B cell (primary cell): ENCODE measurements at regions not wholly inside any gene's neighbourhood (a gene's known extent, or its start where the extent isn't known, plus 50 kb on each side); places are given as distances from the start of the nearest gene placed in this dataset.

Source experiments
- ATAC-seq: fragments of 200-7000 bp; cut with Tn5 transposase; one replicate; pipeline ENCODE4 v1.10.0; 2021; ENCODE audit warnings: low read depth, mild to moderate bottlenecking, moderate number of reproducible peaks, moderate library complexity
- CTCF ChIA-PET: fragments of 350-600 bp; sonication (Branson Sonifier 250); formaldehyde crosslinking; loops from one replicate; lab custom pipeline; 2021; ENCODE audit warnings: antibody characterized with exemption, inconsistent platforms; lab: Charles Lee
- POLR2A ChIA-PET: fragments of 350-600 bp; sonication (Branson Sonifier 250); formaldehyde crosslinking; loops from one replicate; lab custom pipeline; 2021; ENCODE audit warnings: antibody characterized with exemption; lab: Charles Lee
- DNase-seq: peaks from one replicate; pipeline ENCODE4 v3.0.0; 2013
- H2AFZ ChIP-seq: 2 replicates; pipeline ENCODE4 v1.6.1; 2012; ENCODE audit warnings: mild to moderate bottlenecking, low read depth, low read length; ENCODE audit not compliant: insufficient read depth, poor library complexity, severe bottlenecking
- H3K27ac ChIP-seq, 2 donors: 1 replicate in 1 of 2; 2 replicates in 1 of 2; pipeline ENCODE4 v1.5.1; 2012 to 2013; ENCODE audit warnings: low read length in 2 of 2, mild to moderate bottlenecking in 2 of 2, moderate library complexity in 1 of 2
- H3K27me3 ChIP-seq, 4 experiments: fragments of 200-600 bp in 1 of 4; sonication (generic) in 1 of 4; replicated peaks in 1 of 4; 1 replicate in 2 of 4; 2 replicates in 2 of 4; pipeline versions ENCODE4 v1.6.1 to v1.7.0; 2013 to 2016; ENCODE audit warnings: low read length in 3 of 4, mild to moderate bottlenecking in 2 of 4, mixed read lengths in 1 of 4, moderate library complexity in 1 of 4; ENCODE audit not compliant: insufficient read depth in 4 of 4, control insufficient read depth in 3 of 4; ENCODE audit errors: control extremely low read depth in 1 of 4
- H3K36me3 ChIP-seq, 2 experiments: replicated peaks in 1 of 2; 1 replicate in 1 of 2; 2 replicates in 1 of 2; pipeline versions ENCODE4 v1.6.1 to v1.7.1; 2013; ENCODE audit warnings: low read length in 1 of 2; ENCODE audit not compliant: insufficient read depth in 2 of 2, control insufficient read depth in 1 of 2; ENCODE audit errors: control extremely low read depth in 1 of 2, extremely low read depth in 1 of 2
- H3K4me1 ChIP-seq, 2 donors: fragments of 200-600 bp in 1 of 2; sonication (generic) in 1 of 2; 1 replicate in 1 of 2; 2 replicates in 1 of 2; pipeline versions ENCODE4 v1.5.1 to v1.6.1; 2013 to 2017; ENCODE audit warnings: low read length in 2 of 2; ENCODE audit not compliant: control insufficient read depth in 2 of 2, insufficient read depth in 2 of 2
- H3K4me2 ChIP-seq: replicated peaks from 2 replicates; pipeline ENCODE3; 2012; ENCODE audit warnings: mild to moderate bottlenecking, low read depth, low read length; ENCODE audit not compliant: poor library complexity, severe bottlenecking
- H3K4me3 ChIP-seq, 5 experiments: fragments of 200-600 bp in 1 of 5; sonication (generic) in 1 of 5; 1 replicate in 3 of 5; 2 replicates in 2 of 5; pipeline versions ENCODE4 v1.5.1 to v1.7.0; 2011 to 2016; ENCODE audit warnings: low read length in 4 of 5, mild to moderate bottlenecking in 4 of 5, low read depth in 2 of 5, control low read depth in 1 of 5, moderate library complexity in 1 of 5; ENCODE audit not compliant: insufficient read depth in 1 of 5; ENCODE audit errors: control extremely low read depth in 1 of 5, extremely low read depth in 1 of 5
- H3K79me2 ChIP-seq: fragments of 200-600 bp; sonication (generic); one replicate; pipeline ENCODE4 v1.6.0; 2016; ENCODE audit warnings: low read length; ENCODE audit not compliant: control insufficient read depth, insufficient read depth
- H3K9ac ChIP-seq: fragments of 200-600 bp; sonication (generic); 2 replicates; pipeline ENCODE4 v1.6.1; 2017; ENCODE audit warnings: mild to moderate bottlenecking, low read length, moderate library complexity
- H3K9me3 ChIP-seq, 3 donors: one replicate each; pipeline versions ENCODE4 v1.6.1 to v1.7.1; 2013; ENCODE audit warnings: low read length in 2 of 3; ENCODE audit not compliant: control insufficient read depth in 2 of 3, insufficient read depth in 1 of 3; ENCODE audit errors: control extremely low read depth in 1 of 3
- H4K20me1 ChIP-seq: 2 replicates; pipeline ENCODE4 v1.6.0; 2012; ENCODE audit warnings: mild to moderate bottlenecking, low read length; ENCODE audit not compliant: insufficient read depth, control insufficient read depth, poor library complexity, severe bottlenecking
- H3K27ac Mint-ChIP-seq: one replicate; pipeline ENCODE4 v1.8.0; 2021; ENCODE audit warnings: mixed read lengths
- H3K27me3 Mint-ChIP-seq: one replicate; pipeline ENCODE4 v1.8.0; 2021; ENCODE audit warnings: mixed read lengths
- H3K4me1 Mint-ChIP-seq: one replicate; pipeline ENCODE4 v1.8.0; 2021; ENCODE audit warnings: mixed read lengths
- H3K4me3 Mint-ChIP-seq: one replicate; pipeline ENCODE4 v1.8.0; 2021; ENCODE audit warnings: mixed read lengths
- H3K9me3 Mint-ChIP-seq: one replicate; pipeline ENCODE4 v1.8.0; 2022; ENCODE audit warnings: mixed read lengths; ENCODE audit not compliant: insufficient read depth
- EZH2 ChIP-seq: IDR thresholded peaks from 2 replicates; pipeline ENCODE4 v1.6.1; 2012; ENCODE audit warnings: borderline replicate concordance, low read depth, mild to moderate bottlenecking, moderate library complexity, low read length; ENCODE audit not compliant: insufficient read depth, poor library complexity, severe bottlenecking
- WGBS: methylation state at CpG from one replicate; pipeline ENCODE4 v1.1.5; 2013; ENCODE audit warnings: missing lambda C conversion rate; ENCODE audit not compliant: insufficient coverage; 5-methylcytosine and 5-hydroxymethylcytosine counted together
- intact Hi-C: fragments of 100-400 bp; cut with micrococcal nuclease; formaldehyde crosslinking; loops from one replicate; pipeline ENCODE4 v1.10.0; 2022
- TF ChIP-seq, protein P1 (sequence below): fragments of 200-600 bp; IDR thresholded peaks from one replicate; pipeline ENCODE4 v1.8.0; 2022; ENCODE audit warnings: antibody characterized with exemption, mild to moderate bottlenecking

- no peak for DNase-seq
- Mint-ChIP-seq H3K27me3 (no peaks in the 10 kb centered on the region), H3K9me3 (no peaks in the 10 kb centered on the region), H3K27ac (no peak overlapping the region), H3K4me1 (no peaks in the 10 kb centered on the region), H3K4me3 (no peak overlapping the region)
- Histone ChIP-seq H3K9me3 (peaks cover 0 to 4% (median 0%) of the 10 kb centered on the region in 3 donors), H3K79me2 (no peaks in the 10 kb centered on the region), H2AFZ (no peak overlapping the region), H3K36me3 (no peaks in the 10 kb centered on the region), H3K27me3 (no peaks in the 10 kb centered on the region), H3K9ac (no peak overlapping the region), H3K4me1 (no peaks in the 10 kb centered on the region), H3K4me2 (no peak overlapping the region), H3K4me3 (no peak overlapping the region), H4K20me1 (no peaks in the 10 kb centered on the region), H3K27ac (no peak overlapping the region)
- CTCF ChIA-PET: no interaction called here
- WGBS: 89% methylated on average over 7 of the region's 7 CpGs
- intact Hi-C loops: no loop called here
- POLR2A ChIA-PET: no interaction called here
- TF ChIP-seq, protein P1, sequence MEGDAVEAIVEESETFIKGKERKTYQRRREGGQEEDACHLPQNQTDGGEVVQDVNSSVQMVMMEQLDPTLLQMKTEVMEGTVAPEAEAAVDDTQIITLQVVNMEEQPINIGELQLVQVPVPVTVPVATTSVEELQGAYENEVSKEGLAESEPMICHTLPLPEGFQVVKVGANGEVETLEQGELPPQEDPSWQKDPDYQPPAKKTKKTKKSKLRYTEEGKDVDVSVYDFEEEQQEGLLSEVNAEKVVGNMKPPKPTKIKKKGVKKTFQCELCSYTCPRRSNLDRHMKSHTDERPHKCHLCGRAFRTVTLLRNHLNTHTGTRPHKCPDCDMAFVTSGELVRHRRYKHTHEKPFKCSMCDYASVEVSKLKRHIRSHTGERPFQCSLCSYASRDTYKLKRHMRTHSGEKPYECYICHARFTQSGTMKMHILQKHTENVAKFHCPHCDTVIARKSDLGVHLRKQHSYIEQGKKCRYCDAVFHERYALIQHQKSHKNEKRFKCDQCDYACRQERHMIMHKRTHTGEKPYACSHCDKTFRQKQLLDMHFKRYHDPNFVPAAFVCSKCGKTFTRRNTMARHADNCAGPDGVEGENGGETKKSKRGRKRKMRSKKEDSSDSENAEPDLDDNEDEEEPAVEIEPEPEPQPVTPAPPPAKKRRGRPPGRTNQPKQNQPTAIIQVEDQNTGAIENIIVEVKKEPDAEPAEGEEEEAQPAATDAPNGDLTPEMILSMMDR: no peak
- TF ChIP-seq EZH2: no peak
- no peak for ATAC-seq
Observed at GRCh38 chr6:120785459-120786086, 548.7 kb downstream of the TBC1D32 start.

DNA sequence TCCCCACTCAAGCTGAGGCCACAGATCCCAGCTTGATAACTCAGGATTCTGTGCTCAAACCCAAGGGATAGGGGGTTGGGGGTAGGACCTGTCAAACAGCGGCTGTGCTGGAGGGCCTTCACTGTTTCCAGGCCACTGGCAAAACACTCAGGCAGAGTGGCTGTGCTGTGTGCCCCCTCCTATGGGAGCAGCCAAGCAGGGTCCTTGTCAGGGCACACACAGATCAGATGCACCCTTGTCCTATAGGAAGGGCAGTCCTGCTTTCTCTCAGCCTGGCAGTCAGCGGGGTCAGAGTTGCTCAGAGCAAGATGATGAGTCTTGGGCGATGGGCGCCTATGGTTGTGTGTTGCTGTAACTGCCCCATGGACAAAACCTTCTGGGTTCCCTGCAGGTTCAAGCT is 554.8 kb downstream of the TBC1D32 start:
- no peaks in the 10 kb centered on the region for H3K4me1 ChIP-seq
- TF ChIP-seq EZH2: no peak
- TF ChIP-seq, protein P1: no peak
- POLR2A ChIA-PET: no interaction called here
- no peak overlapping the region for H3K27ac ChIP-seq
- no peak overlapping the region for H3K4me3 ChIP-seq
- no peaks in the 10 kb centered on the region for H3K27me3 Mint-ChIP-seq
- H3K9me3 Mint-ChIP-seq: peaks cover 3% of the 10 kb centered on the region
- H3K27me3 ChIP-seq: no peaks in the 10 kb centered on the region
- H3K4me1 Mint-ChIP-seq: no peaks in the 10 kb centered on the region
- no peak overlapping the region for H3K4me3 Mint-ChIP-seq
- no peak for ATAC-seq
- H4K20me1 ChIP-seq: no peaks in the 10 kb centered on the region
- no peak overlapping the region for H2AFZ ChIP-seq
- CTCF ChIA-PET: no interaction called here
- 78% methylated on average over 2 of the region's 4 CpGs for WGBS
- H3K4me2 ChIP-seq: no peak overlapping the region
- no peak for DNase-seq
- H3K36me3 ChIP-seq: no peaks in the 10 kb centered on the region
- no peak overlapping the region for H3K27ac Mint-ChIP-seq
- H3K9ac ChIP-seq: no peak overlapping the region
- intact Hi-C loops: no loop called here
- H3K9me3 ChIP-seq: no peaks in the 10 kb centered on the region
- H3K79me2 ChIP-seq: no peaks in the 10 kb centered on the region
